Activated T-cell treated with anti-CD3 and anti-CD28 coated beads, Interleukin-2, amount 50 U/mL, for 72 hours (primary cell): ENCODE measurements at regions not wholly inside any gene's neighbourhood (a gene's known extent, or its start where the extent isn't known, plus 50 kb on each side); places are given as distances from the start of the nearest gene placed in this dataset.
"Not testable (repeated sequence)": the region's sequence is repeated elsewhere in the genome, so short reads cannot be mapped to it uniquely, and the experiment has no call there.

Source experiments
- ATAC-seq, 2 donors: fragments of 150-1000 bp; cut with Tn5 transposase; replicated peaks in 1 of 2; 2 replicates each; pipeline ENCODE4 v1.10.0; 2021; ENCODE audit warnings: moderate library complexity in 2 of 2, mild to moderate bottlenecking in 1 of 2
- DNase-seq, 2 donors: peaks; one replicate each; pipeline ENCODE4 v3.0.0; 2021 to 2022; ENCODE audit warnings: mixed read lengths in 1 of 2
- H3K27ac Mint-ChIP-seq: one replicate; pipeline ENCODE4 v1.8.0; 2022; ENCODE audit warnings: mild to moderate bottlenecking, moderate library complexity, mixed read lengths
- H3K27me3 Mint-ChIP-seq: one replicate; pipeline ENCODE4 v1.8.0; 2022; ENCODE audit warnings: low read depth, mixed read lengths
- H3K36me3 Mint-ChIP-seq, 2 donors: one replicate each; pipeline ENCODE4 v1.8.0; 2022; ENCODE audit warnings: mixed read lengths in 2 of 2, mild to moderate bottlenecking in 1 of 2; ENCODE audit not compliant: insufficient read depth in 2 of 2
- H3K4me1 Mint-ChIP-seq: one replicate; pipeline ENCODE4 v1.8.0; 2022; ENCODE audit warnings: low read depth, mixed read lengths
- H3K4me3 Mint-ChIP-seq, 2 donors: one replicate each; pipeline ENCODE4 v1.8.0; 2022; ENCODE audit warnings: mild to moderate bottlenecking in 2 of 2, mixed read lengths in 2 of 2, moderate library complexity in 2 of 2
- H3K9me3 Mint-ChIP-seq, 2 donors: one replicate each; pipeline ENCODE4 v1.8.0; 2022; ENCODE audit warnings: mixed read lengths in 2 of 2

- DNase-seq, H3K4me3 Mint-ChIP-seq, H3K9me3 Mint-ChIP-seq, H3K27me3 Mint-ChIP-seq, H3K4me1 Mint-ChIP-seq, ATAC-seq, H3K27ac Mint-ChIP-seq: not testable (repeated sequence)
- H3K36me3 Mint-ChIP-seq, result peaks cover 3 to 10% of the 10 kb centered on the region in 2 donors
These were observed 1383.5 kb downstream of the CDH12 start for GRCh38 chr5:21469523-21470101.

- H3K4me1 Mint-ChIP-seq, H3K27me3 Mint-ChIP-seq, H3K4me3 Mint-ChIP-seq, H3K27ac Mint-ChIP-seq, ATAC-seq, H3K9me3 Mint-ChIP-seq, DNase-seq: not testable (repeated sequence)
- peaks cover 3 to 11% of the 10 kb centered on the region in 2 donors for H3K36me3 Mint-ChIP-seq
These were observed 1385.6 kb downstream of the CDH12 start for GRCh38 chr5:21467544-21467943.

GRCh38 chr5:21459744-21460073 is 1393.4 kb downstream of the CDH12 start:
- H3K4me1 Mint-ChIP-seq, ATAC-seq, H3K27me3 Mint-ChIP-seq, H3K9me3 Mint-ChIP-seq, H3K36me3 Mint-ChIP-seq, DNase-seq: not testable (repeated sequence)
- peak overlapping the region; percentile 72 for H3K27ac Mint-ChIP-seq
- H3K4me3 Mint-ChIP-seq, result peak overlapping the region; percentile 87 to 88

- no peaks in the 10 kb centered on the region for H3K36me3 Mint-ChIP-seq
- peaks cover 23% of the 10 kb centered on the region for H3K27me3 Mint-ChIP-seq
- no peak overlapping the region for H3K4me3 Mint-ChIP-seq
- no peak for ATAC-seq
- H3K9me3 Mint-ChIP-seq, result no peaks in the 10 kb centered on the region
- H3K27ac Mint-ChIP-seq, result no peak overlapping the region
- no peaks in the 10 kb centered on the region for H3K4me1 Mint-ChIP-seq
- DNase-seq, result no peak
These were observed 1400.7 kb downstream of the CDH12 start for GRCh38 chr5:21452449-21452848.

GRCh38 chr5:21432646-21433045 is 1420.5 kb downstream of the CDH12 start:
- Mint-ChIP-seq H3K27ac (no peak overlapping the region), H3K9me3 (no peaks in the 10 kb centered on the region), H3K27me3 (no peaks in the 10 kb centered on the region), H3K4me1 (no peaks in the 10 kb centered on the region), H3K4me3 (no peak overlapping the region), H3K36me3 (no peaks in the 10 kb centered on the region)
- no peak for DNase-seq
- ATAC-seq, result no peak

GRCh38 chr5:21424907-21425306 is 1428.2 kb downstream of the CDH12 start:
- ATAC-seq (no peak), DNase-seq (no peak)
- no peaks in the 10 kb centered on the region for H3K36me3 Mint-ChIP-seq
- H3K27me3 Mint-ChIP-seq, result no peaks in the 10 kb centered on the region
- no peaks in the 10 kb centered on the region for H3K4me1 Mint-ChIP-seq
- no peaks in the 10 kb centered on the region for H3K9me3 Mint-ChIP-seq
- no peak overlapping the region for H3K27ac Mint-ChIP-seq
- H3K4me3 Mint-ChIP-seq, result no peak overlapping the region

- no peak overlapping the region for H3K4me3 Mint-ChIP-seq
- H3K36me3 Mint-ChIP-seq, result no peaks in the 10 kb centered on the region
- no peak for ATAC-seq
- no peak overlapping the region for H3K27ac Mint-ChIP-seq
- H3K4me1 Mint-ChIP-seq, result no peaks in the 10 kb centered on the region
- H3K27me3 Mint-ChIP-seq, result no peaks in the 10 kb centered on the region
- H3K9me3 Mint-ChIP-seq, result peaks cover 0 to 1% of the 10 kb centered on the region in 2 donors
- DNase-seq, result no peak
These were observed 1431.4 kb upstream of the CDH18 start for GRCh38 chr5:21419383-21419782.

GRCh38 chr5:21402089-21402488 is 1414.1 kb upstream of the CDH18 start:
- not testable (repeated sequence) for H3K27ac Mint-ChIP-seq, H3K9me3 Mint-ChIP-seq, H3K4me3 Mint-ChIP-seq, H3K4me1 Mint-ChIP-seq, H3K27me3 Mint-ChIP-seq, ATAC-seq, DNase-seq, H3K36me3 Mint-ChIP-seq

GRCh38 chr5:21398511-21398910 is 1410.5 kb upstream of the CDH18 start:
- H3K4me3 Mint-ChIP-seq, result no peak overlapping the region
- H3K9me3 Mint-ChIP-seq, result peaks cover 0 to 2% of the 10 kb centered on the region in 2 donors
- no peaks in the 10 kb centered on the region for H3K36me3 Mint-ChIP-seq
- DNase-seq, result no peak
- ATAC-seq, result no peak
- no peak overlapping the region for H3K27ac Mint-ChIP-seq
- H3K4me1 Mint-ChIP-seq, result no peaks in the 10 kb centered on the region
- H3K27me3 Mint-ChIP-seq, result no peaks in the 10 kb centered on the region

GRCh38 chr5:21397693-21398092 is 1409.7 kb upstream of the CDH18 start:
- Mint-ChIP-seq H3K4me3 (no peak overlapping the region), H3K9me3 (peaks cover 0 to 2% of the 10 kb centered on the region in 2 donors), H3K27me3 (no peaks in the 10 kb centered on the region), H3K4me1 (no peaks in the 10 kb centered on the region), H3K27ac (no peak overlapping the region), H3K36me3 (no peaks in the 10 kb centered on the region)
- peak in 1 of 2 donors; percentile 47 for ATAC-seq
- DNase-seq, result no peak

GRCh38 chr5:21391506-21391905 is 1403.5 kb upstream of the CDH18 start:
- DNase-seq (no peak), ATAC-seq (no peak)
- H3K4me3 Mint-ChIP-seq, result no peak overlapping the region
- H3K27ac Mint-ChIP-seq, result no peak overlapping the region
- no peaks in the 10 kb centered on the region for H3K27me3 Mint-ChIP-seq
- no peaks in the 10 kb centered on the region for H3K36me3 Mint-ChIP-seq
- no peaks in the 10 kb centered on the region for H3K4me1 Mint-ChIP-seq
- H3K9me3 Mint-ChIP-seq, result peaks cover 1 to 5% of the 10 kb centered on the region in 2 donors

GRCh38 chr5:21360754-21361153 is 1372.8 kb upstream of the CDH18 start:
- not testable (repeated sequence) for H3K4me1 Mint-ChIP-seq, H3K4me3 Mint-ChIP-seq, H3K9me3 Mint-ChIP-seq, H3K27me3 Mint-ChIP-seq, DNase-seq, ATAC-seq, H3K27ac Mint-ChIP-seq, H3K36me3 Mint-ChIP-seq

- not testable (repeated sequence) for H3K27ac Mint-ChIP-seq, H3K9me3 Mint-ChIP-seq, H3K27me3 Mint-ChIP-seq, H3K36me3 Mint-ChIP-seq, H3K4me1 Mint-ChIP-seq
- DNase-seq (peak; percentile 1 to 14), ATAC-seq (peak in 1 of 2 donors; percentile 42)
- H3K4me3 Mint-ChIP-seq, result peak overlapping the region; percentile 62 to 71
These were observed 1353.9 kb upstream of the CDH18 start for GRCh38 chr5:21341948-21342261.

- peak in 1 of 2 donors; percentile 56 for DNase-seq
These were observed 1353.4 kb upstream of the CDH18 start for GRCh38 chr5:21341203-21341947.

More at GRCh38 chr5:21341203-21341947, 1353.4 kb upstream of the CDH18 start:
- peak overlapping the region in 1 of 2 donors; percentile 71 for H3K4me3 Mint-ChIP-seq
- H3K27me3 Mint-ChIP-seq, H3K4me1 Mint-ChIP-seq, H3K27ac Mint-ChIP-seq, H3K9me3 Mint-ChIP-seq, H3K36me3 Mint-ChIP-seq: not testable (repeated sequence)
- peak; percentile 51 to 58 for ATAC-seq
